HepG2 (cell line): ENCODE measurements at regions not wholly inside any gene's neighbourhood (a gene's known extent, or its start where the extent isn't known, plus 50 kb on each side); places are given as distances from the start of the nearest gene placed in this dataset.

Experiments
- CTCF ChIP-seq: sonication (generic); formaldehyde crosslinking; IDR thresholded peaks from 2 replicates; pipeline ENCODE4 v1.5.0; 2020; ENCODE audit warnings: mild to moderate bottlenecking, missing genetic modification reagents, moderate library complexity
- E2F1 ChIP-seq: sonication (generic); formaldehyde crosslinking; IDR thresholded peaks from 2 replicates; pipeline ENCODE4 v1.5.0; 2020; ENCODE audit warnings: missing genetic modification reagents
- HOXD1 ChIP-seq: sonication (generic); formaldehyde crosslinking; IDR thresholded peaks from 2 replicates; pipeline ENCODE4 v1.5.0; 2020; ENCODE audit warnings: missing genetic modification reagents
- MAFG ChIP-seq: sonication (generic); formaldehyde crosslinking; IDR thresholded peaks from 2 replicates; pipeline ENCODE4 v1.5.1; 2020; ENCODE audit warnings: mild to moderate bottlenecking, missing genetic modification reagents
- MLX ChIP-seq: IDR thresholded peaks from 2 replicates; pipeline ENCODE4 v1.6.1; 2016
- NFRKB ChIP-seq: fragments of 450-650 bp; IDR thresholded peaks from 2 replicates; pipeline ENCODE4 v1.6.1; 2017
- POLR2AphosphoS5 ChIP-seq: IDR thresholded peaks from 2 replicates; pipeline ENCODE4 v1.6.1; 2012; ENCODE audit warnings: low read depth, low read length
- ZNF10 ChIP-seq: sonication (generic); formaldehyde crosslinking; IDR thresholded peaks from 2 replicates; pipeline ENCODE4 v1.4.0; 2020; ENCODE audit warnings: mild to moderate bottlenecking, low read depth, missing genetic modification reagents, borderline replicate concordance
- ZNF274 ChIP-seq: sonication (generic); formaldehyde crosslinking; IDR thresholded peaks from 2 replicates; pipeline ENCODE4 v1.5.1; 2020; ENCODE audit warnings: mild to moderate bottlenecking, missing genetic modification reagents
- ZNF350 ChIP-seq: sonication (generic); formaldehyde crosslinking; IDR thresholded peaks from 2 replicates; pipeline ENCODE4 v1.4.0; 2020; ENCODE audit warnings: mild to moderate bottlenecking, low read depth, missing genetic modification reagents, borderline replicate concordance
- ZNF362 ChIP-seq: sonication (generic); formaldehyde crosslinking; IDR thresholded peaks from 2 replicates; pipeline ENCODE4 v1.4.0; 2020; ENCODE audit warnings: missing genetic modification reagents, mild to moderate bottlenecking, borderline replicate concordance
- ZNF737 ChIP-seq: sonication (generic); formaldehyde crosslinking; IDR thresholded peaks from 2 replicates; pipeline ENCODE4 v1.5.0; 2020; ENCODE audit warnings: missing genetic modification reagents, mild to moderate bottlenecking, borderline replicate concordance
- ZZZ3 ChIP-seq: sonication (generic); formaldehyde crosslinking; IDR thresholded peaks from 2 replicates; pipeline ENCODE4 v1.4.0; 2020; ENCODE audit warnings: missing genetic modification reagents, mild to moderate bottlenecking, borderline replicate concordance

GRCh38 chr7:8380130-8380529, 53.3 kb upstream of the NXPH1 start:
- TF ChIP-seq ZZZ3 (CRISPR knock-in tag) (no peak), POLR2AphosphoS5 (no peak), CTCF (CRISPR knock-in tag) (no peak), ZNF737 (no peak), MLX (no peak), ZNF350 (CRISPR knock-in tag) (no peak), ZNF10 (CRISPR knock-in tag) (no peak), NFRKB (no peak), HOXD1 (CRISPR knock-in tag) (no peak), ZNF274 (no peak), ZNF362 (CRISPR knock-in tag) (no peak), MAFG (CRISPR knock-in tag) (no peak), E2F1 (no peak)
